ENCODE measurements at regions not wholly inside any gene's neighbourhood (a gene's known extent, or its start where the extent isn't known, plus 50 kb on each side); places are given as distances from the start of the nearest gene placed in this dataset.

- no peak for DNase-seq (ENCODE audit: low read depth)
These were observed 116.4 kb downstream of the IRS2 start for GRCh38 chr13:109669956-109670355.

GRCh38 chr13:109669234-109669612, 117.2 kb downstream of the IRS2 start:
- DNase-seq (ENCODE audit: low read depth), result no peak

DNA sequence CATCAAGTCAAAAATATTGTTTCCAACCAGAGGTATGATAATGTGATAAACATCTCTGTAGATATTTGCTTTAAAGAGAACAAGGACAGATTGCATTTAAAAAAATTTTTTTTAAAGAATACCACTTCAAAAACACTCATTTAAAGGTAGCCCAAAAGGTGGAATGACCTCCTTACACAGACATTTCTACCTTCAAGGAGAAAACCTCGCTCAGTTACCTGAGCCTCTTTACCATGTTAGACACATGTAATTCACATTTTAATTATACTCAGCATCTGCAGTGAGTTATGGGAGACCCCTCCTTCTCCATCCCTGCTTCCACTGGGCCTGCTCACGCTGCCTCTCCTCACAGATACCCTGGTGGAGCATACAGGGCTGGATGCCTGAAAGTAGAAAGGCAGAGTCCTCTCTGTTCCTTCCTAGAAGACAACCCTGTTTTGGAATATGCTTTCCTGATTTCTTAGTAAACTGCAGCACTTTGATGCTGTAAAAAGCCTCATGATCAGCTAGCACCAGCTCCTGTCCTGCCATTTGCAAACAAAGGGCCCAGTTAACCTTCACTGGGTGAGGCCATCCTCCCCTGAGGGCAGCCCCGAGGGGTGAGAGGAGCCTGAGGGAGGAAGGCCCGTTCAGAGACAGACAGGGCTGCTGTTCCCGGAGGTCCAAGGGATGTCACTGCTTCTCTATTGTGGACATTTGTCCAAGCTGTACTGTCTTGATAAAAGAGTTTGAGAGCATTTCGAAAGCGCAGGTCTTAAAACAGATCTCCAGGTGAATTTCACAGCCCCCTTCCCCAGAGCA, 117.8 kb downstream of the IRS2 start:
- no peak for DNase-seq (ENCODE audit: low read depth)

DNA sequence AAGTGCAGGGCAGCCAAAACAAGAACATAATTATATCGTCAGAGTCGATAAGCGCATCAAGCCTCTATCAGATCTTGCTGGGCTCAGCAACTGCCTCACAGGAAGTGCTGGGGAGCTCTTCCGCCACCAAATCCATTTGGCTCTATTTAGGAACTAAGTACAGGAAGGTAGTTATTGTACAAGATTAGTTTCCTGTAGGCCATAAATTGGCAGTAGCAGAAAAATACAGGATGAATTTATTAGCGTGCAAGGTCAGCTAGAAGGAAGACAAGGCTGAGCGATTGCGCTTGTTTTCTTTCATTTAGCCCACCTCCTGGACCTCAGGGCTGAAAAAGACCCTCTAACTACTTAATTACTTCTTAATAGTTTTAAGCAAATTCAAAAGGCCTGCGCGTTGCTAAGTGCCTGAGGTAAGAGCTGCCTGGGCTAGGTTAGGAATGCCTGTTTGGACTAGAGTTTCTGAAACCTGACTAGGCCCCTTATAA, 118.5 kb downstream of the IRS2 start:
- DNase-seq (ENCODE audit: low read depth), result no peak

- DNase-seq (ENCODE audit: low read depth), result no peak
These were observed 119.3 kb downstream of the IRS2 start for GRCh38 chr13:109667056-109667455.

- DNase-seq (ENCODE audit: low read depth), result no peak
These were observed 119.7 kb downstream of the IRS2 start for GRCh38 chr13:109666656-109667055.

DNA sequence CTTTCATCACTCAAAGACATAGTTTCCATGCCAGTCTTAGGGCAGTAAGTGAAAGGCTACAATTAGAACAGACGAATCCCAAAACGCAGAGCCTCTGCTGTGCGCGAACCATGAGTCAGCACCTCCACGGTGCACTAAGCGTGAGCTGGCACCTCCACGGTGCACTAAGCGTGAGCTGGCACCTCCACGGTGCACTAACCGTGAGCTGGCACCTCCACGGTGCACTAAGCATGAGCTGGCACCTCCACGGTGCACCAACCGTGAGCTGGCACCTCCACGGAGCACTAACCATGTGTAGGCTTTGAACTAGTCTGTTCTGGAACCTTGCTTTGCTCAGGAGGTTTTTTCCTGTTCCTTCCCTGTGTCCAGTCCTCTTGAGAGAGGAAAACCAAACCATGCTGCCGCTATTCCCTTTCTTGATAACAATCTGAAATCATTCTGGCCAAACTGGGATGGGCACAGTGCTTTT, 120.6 kb downstream of the IRS2 start:
- DNase-seq (ENCODE audit: low read depth), result no peak

DNA sequence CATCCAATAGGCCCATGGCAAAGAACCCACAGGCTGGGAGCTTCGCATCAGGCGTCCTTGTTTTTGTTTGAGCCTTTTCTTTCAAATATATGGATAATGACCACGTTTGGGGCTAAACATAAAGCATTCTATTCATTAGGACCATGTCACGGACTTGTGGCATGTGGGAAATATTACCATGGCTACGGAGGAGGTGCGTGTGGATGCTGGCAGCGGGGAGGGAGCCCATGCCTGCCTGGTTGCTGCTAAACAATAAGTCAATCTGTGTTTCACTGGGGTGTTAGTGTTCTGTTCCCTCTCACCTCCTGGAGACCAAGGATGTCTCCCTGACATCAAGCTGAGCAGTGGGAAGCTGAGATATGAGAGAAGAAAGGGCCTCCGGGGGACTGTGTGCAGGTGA, 121.1 kb downstream of the IRS2 start:
- no peak for DNase-seq (ENCODE audit: low read depth)

- no peak for DNase-seq (ENCODE audit: low read depth)
These were observed 129.0 kb downstream of the IRS2 start for GRCh38 chr13:109657395-109657794.

DNA sequence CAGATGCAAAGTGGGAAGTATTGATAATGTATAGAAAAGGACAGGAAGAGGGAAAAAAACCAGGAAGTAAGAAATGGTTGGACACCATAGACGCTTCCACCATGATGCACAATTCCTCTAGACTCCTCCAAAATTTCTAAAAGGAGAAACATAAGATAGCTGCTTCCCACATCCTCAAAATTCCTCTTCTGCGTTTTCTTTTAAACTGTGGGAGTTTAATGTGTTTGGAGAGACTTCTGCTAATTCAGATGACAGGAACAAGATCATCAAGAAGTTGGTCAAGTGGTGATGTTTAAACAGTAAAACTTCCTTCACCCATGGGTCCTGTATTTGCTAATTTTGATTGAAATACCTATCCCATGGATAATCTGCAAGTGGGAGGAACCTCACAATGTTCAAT, 130.2 kb downstream of the IRS2 start:
- DNase-seq (ENCODE audit: low read depth), result no peak

DNA sequence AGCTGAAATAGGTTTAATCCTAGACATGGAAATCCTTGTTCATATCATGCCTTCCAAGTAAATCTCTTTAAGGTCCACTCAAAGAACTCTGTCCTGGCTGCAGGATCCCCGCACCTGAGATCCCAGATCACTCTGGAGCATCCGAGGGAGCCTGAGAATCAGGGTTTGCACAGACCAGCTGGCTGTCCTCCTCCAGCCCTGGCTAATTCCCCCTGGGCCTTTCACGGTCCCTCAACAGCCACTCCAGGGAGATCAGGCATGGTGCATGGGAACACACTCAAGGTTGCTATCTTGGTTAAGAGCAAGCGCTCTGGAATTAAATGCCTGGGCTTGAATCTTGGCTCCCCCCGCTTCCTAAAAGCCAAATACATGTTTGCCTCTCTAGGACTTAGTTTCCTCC, 130.8 kb downstream of the IRS2 start:
- DNase-seq (ENCODE audit: low read depth), result no peak

- no peak for DNase-seq (ENCODE audit: low read depth)
These were observed 131.2 kb downstream of the IRS2 start for GRCh38 chr13:109655206-109655600.

DNA sequence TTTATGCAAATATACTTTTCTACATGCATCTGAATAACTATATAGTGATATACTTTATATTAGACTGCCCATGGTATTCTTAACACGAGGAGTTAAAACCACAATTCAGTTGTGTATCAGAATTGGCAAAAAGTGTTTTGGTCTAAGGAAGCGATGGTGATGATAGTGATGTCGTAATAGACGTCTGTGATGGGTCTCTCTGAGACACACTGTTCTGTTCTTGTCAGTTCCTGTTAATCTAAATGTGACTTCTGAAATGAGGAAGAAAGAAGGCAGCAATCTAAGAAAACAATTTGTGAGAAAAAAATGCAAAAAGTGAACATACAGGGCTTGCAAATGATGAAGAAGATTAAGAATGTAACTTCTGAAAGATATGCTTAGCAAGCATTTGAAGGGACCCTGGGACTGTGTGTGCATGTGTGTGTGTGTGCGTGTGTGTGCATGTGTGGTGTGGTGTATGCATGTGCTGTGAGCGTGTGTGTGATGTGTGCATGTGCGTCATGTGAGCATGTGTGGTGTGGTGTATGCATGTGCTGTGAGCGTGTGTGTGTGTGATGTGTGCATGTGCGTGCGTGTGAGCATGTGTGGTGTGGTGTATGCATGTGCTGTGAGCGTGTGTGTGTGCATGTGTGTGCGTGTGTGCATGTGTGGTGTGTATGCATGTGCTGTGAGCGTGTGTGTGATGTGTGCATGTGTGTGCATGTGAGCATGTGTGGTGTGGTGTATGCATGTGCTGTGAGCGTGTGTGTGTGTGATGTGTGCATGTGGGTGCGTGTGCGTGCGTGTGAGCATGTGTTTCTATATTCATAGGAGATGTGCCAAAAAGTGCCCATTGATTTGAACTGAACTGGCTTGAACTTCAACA, 131.8 kb downstream of the IRS2 start:
- DNase-seq (ENCODE audit: low read depth), result no peak

- no peak for DNase-seq (ENCODE audit: low read depth)
These were observed 133.9 kb downstream of the IRS2 start for GRCh38 chr13:109652531-109652930.

- DNase-seq (ENCODE audit: low read depth), result no peak
These were observed 134.5 kb downstream of the IRS2 start for GRCh38 chr13:109651854-109652253.

- no peak for DNase-seq (ENCODE audit: low read depth)
These were observed 135.1 kb downstream of the IRS2 start for GRCh38 chr13:109651311-109651710.

DNA sequence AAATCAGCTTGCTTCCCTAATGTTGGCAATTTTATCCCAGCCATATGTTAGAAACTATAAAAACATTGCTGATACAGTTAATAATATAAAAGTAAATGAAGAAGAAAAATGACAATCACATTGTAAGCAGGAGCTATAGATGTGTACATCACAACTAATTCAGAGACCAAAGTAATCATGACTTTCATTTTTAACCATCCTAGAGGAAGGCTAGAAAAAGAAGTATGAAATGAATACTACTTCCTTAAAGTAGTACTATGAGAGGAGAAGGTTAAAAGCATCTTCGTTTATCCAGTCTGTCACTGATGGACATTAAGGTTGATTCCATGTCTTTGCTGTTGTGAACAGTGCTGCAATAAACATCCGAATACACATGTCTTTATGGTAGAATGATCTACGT, 135.5 kb downstream of the IRS2 start:
- DNase-seq (ENCODE audit: low read depth), result no peak

DNA sequence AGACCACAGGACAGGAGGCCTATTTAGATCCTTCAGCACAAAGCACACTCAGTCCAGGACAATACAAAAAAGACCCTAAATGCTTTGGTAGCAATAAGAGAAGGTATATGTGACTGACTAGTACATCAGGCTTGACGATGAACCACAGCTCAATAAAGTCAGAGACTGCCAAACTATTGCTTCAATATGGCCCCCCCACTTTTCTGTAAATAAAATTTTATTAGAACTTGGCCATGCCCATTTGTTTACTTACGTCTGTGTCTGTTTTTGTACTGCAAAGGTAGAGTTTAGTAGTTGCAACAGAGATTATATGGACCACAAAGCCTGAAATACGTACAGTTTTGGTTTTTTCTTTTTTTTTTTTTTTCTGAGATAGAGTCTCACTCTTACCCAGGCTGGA, 136.7 kb downstream of the IRS2 start:
- DNase-seq (ENCODE audit: low read depth), result no peak

DNA sequence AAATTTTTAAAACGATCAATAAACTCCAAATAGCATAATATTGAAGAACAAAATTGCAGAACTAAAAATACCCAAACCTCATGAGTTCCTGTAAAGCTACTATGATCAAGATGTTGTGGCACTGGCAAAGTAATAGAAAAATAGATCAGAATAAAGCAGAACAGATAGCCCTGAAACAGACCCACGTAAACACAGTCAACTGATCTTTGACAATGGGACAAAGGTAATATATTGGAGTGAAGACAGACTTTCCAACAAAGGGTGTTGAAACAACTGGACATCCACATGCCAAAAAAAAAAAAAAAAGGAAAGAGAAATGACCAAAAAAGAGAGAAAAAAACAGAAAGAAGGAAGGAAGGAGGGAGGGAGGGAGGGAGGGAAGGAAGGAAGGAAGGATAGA, 138.7 kb downstream of the IRS2 start:
- no peak for DNase-seq (ENCODE audit: low read depth)

DNA sequence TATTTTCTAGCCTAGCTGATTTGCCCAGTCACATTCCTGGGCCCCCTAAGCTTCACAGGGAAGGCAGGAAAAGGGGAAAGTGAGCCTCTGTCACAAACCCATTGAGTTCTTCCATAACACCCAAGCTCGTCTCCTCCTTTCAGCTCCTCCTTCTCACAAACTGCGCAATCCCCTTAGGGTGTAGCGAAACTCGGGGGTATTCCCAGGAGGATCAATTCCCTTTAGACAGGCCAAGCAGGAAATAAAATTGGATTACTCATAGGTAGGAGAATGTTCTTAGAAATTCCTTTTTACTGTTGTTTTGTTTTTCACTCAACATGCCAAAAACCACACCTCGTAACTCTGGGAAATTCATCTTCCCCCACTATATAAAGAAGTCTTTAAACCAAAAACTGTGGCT, 139.3 kb downstream of the IRS2 start:
- no peak for DNase-seq (ENCODE audit: low read depth)

DNA sequence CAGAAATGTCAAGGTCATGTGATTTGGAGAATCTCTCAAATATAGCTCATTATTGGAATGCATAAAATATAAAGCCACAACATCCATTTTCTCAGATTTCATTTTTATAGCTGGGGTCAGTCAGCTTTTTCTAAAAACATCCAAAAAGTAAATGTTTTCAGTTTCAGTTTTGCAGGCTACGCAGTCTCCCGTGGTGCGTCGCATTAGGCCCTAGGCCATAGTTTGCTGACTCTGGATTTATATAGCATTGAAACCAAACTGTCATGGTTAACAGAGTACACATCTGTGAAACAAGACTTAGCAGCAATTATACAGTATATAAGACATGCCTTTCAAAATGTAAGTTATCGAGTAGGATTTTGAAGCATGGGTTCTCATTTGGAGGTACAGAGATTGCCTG, 140.0 kb downstream of the IRS2 start:
- no peak for DNase-seq (ENCODE audit: low read depth)

DNA sequence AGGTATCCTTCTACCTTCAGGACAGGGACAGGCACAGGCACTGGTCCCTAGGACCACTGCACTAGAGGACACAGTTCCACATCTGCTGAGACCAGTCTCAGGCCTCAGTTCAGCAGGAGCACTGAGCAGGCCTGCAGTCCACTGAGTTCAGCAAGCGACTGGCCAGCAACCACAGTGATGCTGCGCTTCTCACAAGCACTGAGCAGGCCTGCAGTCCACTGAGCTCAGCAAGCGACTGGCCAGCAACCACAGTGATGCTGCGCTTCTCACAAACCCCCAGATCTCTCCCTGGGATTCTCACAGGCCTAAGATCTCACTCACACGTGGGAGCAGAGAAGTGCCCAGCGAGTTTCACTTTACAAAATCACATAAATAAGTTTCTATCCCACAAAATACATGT, 140.6 kb downstream of the IRS2 start:
- DNase-seq (ENCODE audit: low read depth), result no peak

DNA sequence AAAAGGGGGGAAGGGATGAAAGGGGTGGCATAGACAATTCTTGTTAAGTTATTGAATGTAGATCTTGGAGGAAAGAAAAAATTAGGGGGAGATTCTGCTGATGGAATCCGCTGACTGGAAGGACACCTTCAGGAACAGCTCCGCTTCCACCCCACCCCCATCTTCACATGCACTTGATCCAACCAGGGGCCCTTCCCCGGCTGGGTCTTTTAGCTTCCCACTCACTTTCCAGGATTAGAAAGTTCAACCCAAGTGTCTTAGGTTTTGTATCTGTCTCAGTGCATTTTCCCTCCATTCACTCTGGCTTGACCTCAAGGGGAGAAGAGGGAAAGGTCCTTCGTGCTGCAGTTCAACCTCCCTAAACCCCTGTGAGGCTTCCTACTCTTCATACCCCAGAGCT, 141.4 kb downstream of the IRS2 start:
- DNase-seq (ENCODE audit: low read depth), result no peak
